Choroid plexus epithelial cell (primary cell): ENCODE measurements at regions not wholly inside any gene's neighbourhood (a gene's known extent, or its start where the extent isn't known, plus 50 kb on each side); places are given as distances from the start of the nearest gene placed in this dataset.

Experiments used
- DNase-seq: peaks from one replicate; pipeline ENCODE4 v3.0.0-alpha.2; 2010; ENCODE audit warnings: low read depth
- H3K4me3 ChIP-seq: 2 replicates; pipeline ENCODE4 v1.5.1; 2011; ENCODE audit warnings: low read depth, mild to moderate bottlenecking, control low read depth, low read length, moderate library complexity
- CTCF ChIP-seq: conservative IDR thresholded peaks from 2 replicates; pipeline ENCODE4 v1.5.1; 2011; ENCODE audit warnings: low read depth, mild to moderate bottlenecking, control low read depth, inconsistent platforms, low read length, moderate library complexity

- H3K4me3 ChIP-seq = no peak overlapping the region
- no peak for TF ChIP-seq CTCF
- DNase-seq = no peak
These were observed 356.2 kb upstream of the SHH start for GRCh38 chr7:156168434-156168833.

- H3K4me3 ChIP-seq = no peak overlapping the region
- DNase-seq = no peak
- TF ChIP-seq CTCF = no peak
These were observed 355.7 kb upstream of the SHH start for GRCh38 chr7:156167987-156168386.

GRCh38 chr7:156167417-156167807, 355.1 kb upstream of the SHH start:
- DNase-seq = no peak
- TF ChIP-seq CTCF = no peak
- H3K4me3 ChIP-seq = no peak overlapping the region

GRCh38 chr7:156166692-156167416, 354.6 kb upstream of the SHH start:
- no peak for DNase-seq
- H3K4me3 ChIP-seq = no peak overlapping the region
- TF ChIP-seq CTCF = no peak

GRCh38 chr7:156163747-156164146, 351.5 kb upstream of the SHH start:
- DNase-seq = no peak
- no peak overlapping the region for H3K4me3 ChIP-seq
- no peak for TF ChIP-seq CTCF

GRCh38 chr7:156162451-156162850, 350.2 kb upstream of the SHH start:
- DNase-seq = no peak
- TF ChIP-seq CTCF = no peak
- no peak overlapping the region for H3K4me3 ChIP-seq

- TF ChIP-seq CTCF = no peak
- no peak overlapping the region for H3K4me3 ChIP-seq
- no peak for DNase-seq
These were observed 348.5 kb upstream of the SHH start for GRCh38 chr7:156160811-156161210.
